ENCODE measurements at regions not wholly inside any gene's neighbourhood (a gene's known extent, or its start where the extent isn't known, plus 50 kb on each side); places are given as distances from the start of the nearest gene placed in this dataset.

GRCh38 chr5:71894091-71894490 lies 175.0 kb downstream of the CARTPT start (continued):
- no peak for TF ChIP-seq REST (IDR thresholded peaks at IDR 0.05)
- no peak for TF ChIP-seq EGR1 (IDR thresholded peaks at IDR 0.05; ENCODE audit: low read depth in 2 of 2)
- no peak for TF ChIP-seq HNF4G (IDR thresholded peaks at IDR 0.05)
- no peak for TF ChIP-seq TAF1 (conservative IDR thresholded peaks at IDR 0.05)

GRCh38 chr5:71895546-71895945 lies 176.5 kb downstream of the CARTPT start:
- H3K27ac ChIP-seq (ENCODE audit: low read depth in 1 of 2, low read length in 2 of 2), result no peak overlapping the region
- no peak for DNase-seq (ENCODE audit: low spot score)

More at GRCh38 chr5:71895546-71895945, 176.5 kb downstream of the CARTPT start:
- Histone ChIP-seq H3K9me3 (ENCODE audit: control insufficient read depth in 4 of 4, low read length in 3 of 4) (no peaks in the 10 kb centered on the region), H3K36me3 (ENCODE audit: control insufficient read depth in 4 of 4, insufficient read depth in 3 of 4, low read depth in 1 of 4, low read length in 3 of 4) (no peaks in the 10 kb centered on the region), H3K4me3 (ENCODE audit: low read depth in 1 of 3, low read length in 3 of 3) (no peak overlapping the region), H3K9ac (ENCODE audit: low read depth in 1 of 2, low read length in 2 of 2) (no peak overlapping the region), H3K27me3 (ENCODE audit: control insufficient read depth in 4 of 4, insufficient read depth in 4 of 4, low read length in 3 of 4) (no peaks in the 10 kb centered on the region), H3K4me1 (ENCODE audit: control insufficient read depth in 4 of 4, insufficient read depth in 4 of 4, low read length in 3 of 4) (no peaks in the 10 kb centered on the region)
- no peak for TF ChIP-seq HNF4A (conservative IDR thresholded peaks at IDR 0.05)
- no peak for TF ChIP-seq GABPA (IDR thresholded peaks at IDR 0.05 in 1 of 2, conservative IDR thresholded peaks at IDR 0.05 in 1 of 2)
- no peak for TF ChIP-seq TAF1 (conservative IDR thresholded peaks at IDR 0.05)
- no peak for TF ChIP-seq ATF3 (IDR thresholded peaks at IDR 0.05)
- no peak for TF ChIP-seq RAD21 (IDR thresholded peaks at IDR 0.05)
- TF ChIP-seq, protein P1, sequence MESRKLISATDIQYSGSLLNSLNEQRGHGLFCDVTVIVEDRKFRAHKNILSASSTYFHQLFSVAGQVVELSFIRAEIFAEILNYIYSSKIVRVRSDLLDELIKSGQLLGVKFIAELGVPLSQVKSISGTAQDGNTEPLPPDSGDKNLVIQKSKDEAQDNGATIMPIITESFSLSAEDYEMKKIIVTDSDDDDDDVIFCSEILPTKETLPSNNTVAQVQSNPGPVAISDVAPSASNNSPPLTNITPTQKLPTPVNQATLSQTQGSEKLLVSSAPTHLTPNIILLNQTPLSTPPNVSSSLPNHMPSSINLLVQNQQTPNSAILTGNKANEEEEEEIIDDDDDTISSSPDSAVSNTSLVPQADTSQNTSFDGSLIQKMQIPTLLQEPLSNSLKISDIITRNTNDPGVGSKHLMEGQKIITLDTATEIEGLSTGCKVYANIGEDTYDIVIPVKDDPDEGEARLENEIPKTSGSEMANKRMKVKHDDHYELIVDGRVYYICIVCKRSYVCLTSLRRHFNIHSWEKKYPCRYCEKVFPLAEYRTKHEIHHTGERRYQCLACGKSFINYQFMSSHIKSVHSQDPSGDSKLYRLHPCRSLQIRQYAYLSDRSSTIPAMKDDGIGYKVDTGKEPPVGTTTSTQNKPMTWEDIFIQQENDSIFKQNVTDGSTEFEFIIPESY (IDR thresholded peaks at IDR 0.05), result no peak
- no peak for TF ChIP-seq YY1 (IDR thresholded peaks at IDR 0.05)
- no peak for TF ChIP-seq RXRA (IDR thresholded peaks at IDR 0.05)
- no peak for TF ChIP-seq NR2F2 (IDR thresholded peaks at IDR 0.05)
- no peak for TF ChIP-seq HNF4G (IDR thresholded peaks at IDR 0.05)
- TF ChIP-seq EGR1 (IDR thresholded peaks at IDR 0.05; ENCODE audit: low read depth in 2 of 2), result no peak
- no peak for TF ChIP-seq CTCF (IDR thresholded peaks at IDR 0.05; ENCODE audit: low read depth, low read length, missing input control)
- no peak for TF ChIP-seq SP1 (IDR thresholded peaks at IDR 0.05)
- no peak for TF ChIP-seq MAX (IDR thresholded peaks at IDR 0.05)
- TF ChIP-seq JUND (IDR thresholded peaks at IDR 0.05), result no peak
- 66% methylated on average over 1 of the region's 1 CpG for WGBS
